Stomach (tissue), 8 donors: ENCODE measurements at regions not wholly inside any gene's neighbourhood (a gene's known extent, or its start where the extent isn't known, plus 50 kb on each side); places are given as distances from the start of the nearest gene placed in this dataset.
A peak's percentile ranks its signal among the peaks of the same experiment; 100 is the strongest.

Source experiments
- DNase-seq, 2 donors: peaks; one replicate each; pipeline versions ENCODE4 v3.0.0 to v3.0.0-alpha.2; 2013 to 2019
- H3K27ac ChIP-seq, 5 donors: fragments of 200-600 bp in 4 of 5; sonication (generic) in 4 of 5; one replicate each; pipeline ENCODE4 v1.5.1; 2013 to 2019; ENCODE audit warnings: mild to moderate bottlenecking in 1 of 5, moderate library complexity in 1 of 5
- H3K27me3 ChIP-seq, 3 donors: fragments of 200-600 bp; sonication (generic); one replicate each; pipeline ENCODE4 v1.5.1; 2017 to 2019; ENCODE audit warnings: mixed run types in 1 of 3
- H3K36me3 ChIP-seq, 4 donors: fragments of 200-600 bp; sonication (generic); 1 replicate in 3 of 4; 2 replicates in 1 of 4; pipeline ENCODE4 v1.5.1; 2016 to 2019
- H3K4me1 ChIP-seq, 4 donors: fragments of 200-600 bp; sonication (generic); one replicate each; pipeline ENCODE4 v1.5.1; 2016 to 2019
- H3K4me3 ChIP-seq, 4 donors: fragments of 200-600 bp; sonication (generic) in 3 of 4; one replicate each; pipeline ENCODE4 v1.5.1; 2016 to 2019; ENCODE audit warnings: mild to moderate bottlenecking in 1 of 4
- H3K9me3 ChIP-seq, 4 donors: fragments of 200-600 bp; sonication (generic); one replicate each; pipeline ENCODE4 v1.5.1; 2016 to 2019
- EP300 ChIP-seq: sonication (generic); formaldehyde crosslinking; IDR thresholded peaks from one replicate; pipeline ENCODE4 v1.6.1; 2017; ENCODE audit warnings: antibody characterized with exemption
- POLR2A ChIP-seq, 4 donors: fragments of 450-650 bp; IDR thresholded peaks; one replicate each; pipeline ENCODE4 v1.6.1; 2016; ENCODE audit warnings: antibody characterized with exemption in 4 of 4, control low read depth in 2 of 4, mild to moderate bottlenecking in 1 of 4, moderate library complexity in 1 of 4
- POLR2AphosphoS5 ChIP-seq, 3 donors: sonication (generic); formaldehyde crosslinking; IDR thresholded peaks; one replicate each; pipeline ENCODE4 v1.6.1; 2016; ENCODE audit warnings: antibody characterized with exemption in 3 of 3
- WGBS, 5 donors: extraction: QIAGEN DNeasy Blood & Tissue Kit in 3 of 5; methylation state at CpG; one replicate each; pipeline versions ENCODE4 v1.1.5 to v1.1.7; 2013 to 2018; 5-methylcytosine and 5-hydroxymethylcytosine counted together
- intact Hi-C: fragments of 100-400 bp; cut with DNase I; formaldehyde crosslinking; loops from one replicate; pipeline ENCODE4 v1.15.1; 2023; ENCODE audit warnings: low total_unique reads
- TF ChIP-seq, protein P1 (sequence below), 7 experiments: fragments of 450-650 bp in 4 of 7; fragments of 200-600 bp in 3 of 7; sonication (generic) in 3 of 7; IDR thresholded peaks; one replicate each; pipeline ENCODE4 v1.5.1; 2016 to 2019; ENCODE audit warnings: antibody characterized with exemption in 7 of 7, control low read depth in 2 of 7, mild to moderate bottlenecking in 1 of 7
- donor health status: healthy with polysubstance abuse.
- donor health status: Bipolar disorder and iron deficiency.
- donor health status: healthy.

DNA sequence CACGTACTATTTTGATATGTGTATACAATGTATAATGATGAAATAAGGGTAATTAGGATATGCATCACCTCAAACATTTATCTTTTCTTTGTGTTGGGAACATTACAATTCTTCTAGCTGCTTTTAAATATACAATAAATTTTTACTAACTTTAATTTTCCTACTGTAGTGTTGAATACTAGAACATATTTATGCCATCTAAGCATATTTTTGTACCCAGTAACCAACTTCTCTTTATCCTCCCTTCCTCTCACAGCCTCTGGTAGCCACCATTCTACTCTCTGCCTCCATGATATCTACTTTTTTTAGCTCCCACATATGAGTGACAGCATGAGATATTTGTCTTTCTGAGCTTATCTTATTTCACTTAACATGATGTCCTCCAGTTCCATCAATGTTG, 468.0 kb downstream of the COL11A1 start:
- Histone ChIP-seq H3K9me3 (peaks cover 0 to 9% (median 0%) of the 10 kb centered on the region in 4 donors), H3K27me3 (no peaks in the 10 kb centered on the region), H3K4me1 (no peaks in the 10 kb centered on the region), H3K36me3 (no peaks in the 10 kb centered on the region), H3K27ac (no peak overlapping the region), H3K4me3 (no peak overlapping the region)
- DNase-seq, result no peak
- intact Hi-C loops, result no loop called here
- 76 to 93% (median 82%) methylated on average over 1 of the region's 1 CpG for WGBS, 5 donors
- TF ChIP-seq, protein P1, sequence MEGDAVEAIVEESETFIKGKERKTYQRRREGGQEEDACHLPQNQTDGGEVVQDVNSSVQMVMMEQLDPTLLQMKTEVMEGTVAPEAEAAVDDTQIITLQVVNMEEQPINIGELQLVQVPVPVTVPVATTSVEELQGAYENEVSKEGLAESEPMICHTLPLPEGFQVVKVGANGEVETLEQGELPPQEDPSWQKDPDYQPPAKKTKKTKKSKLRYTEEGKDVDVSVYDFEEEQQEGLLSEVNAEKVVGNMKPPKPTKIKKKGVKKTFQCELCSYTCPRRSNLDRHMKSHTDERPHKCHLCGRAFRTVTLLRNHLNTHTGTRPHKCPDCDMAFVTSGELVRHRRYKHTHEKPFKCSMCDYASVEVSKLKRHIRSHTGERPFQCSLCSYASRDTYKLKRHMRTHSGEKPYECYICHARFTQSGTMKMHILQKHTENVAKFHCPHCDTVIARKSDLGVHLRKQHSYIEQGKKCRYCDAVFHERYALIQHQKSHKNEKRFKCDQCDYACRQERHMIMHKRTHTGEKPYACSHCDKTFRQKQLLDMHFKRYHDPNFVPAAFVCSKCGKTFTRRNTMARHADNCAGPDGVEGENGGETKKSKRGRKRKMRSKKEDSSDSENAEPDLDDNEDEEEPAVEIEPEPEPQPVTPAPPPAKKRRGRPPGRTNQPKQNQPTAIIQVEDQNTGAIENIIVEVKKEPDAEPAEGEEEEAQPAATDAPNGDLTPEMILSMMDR (IDR thresholded peaks at IDR 0.05), result no peak
- TF ChIP-seq EP300 (no peak), POLR2A (IDR thresholded peaks at IDR 0.05) (no peak), POLR2AphosphoS5 (IDR thresholded peaks at IDR 0.05) (no peak)

- H3K36me3 ChIP-seq, result no peaks in the 10 kb centered on the region
- TF ChIP-seq POLR2A (IDR thresholded peaks at IDR 0.05) (no peak), POLR2AphosphoS5 (IDR thresholded peaks at IDR 0.05) (no peak), EP300 (no peak)
- TF ChIP-seq, protein P1 (IDR thresholded peaks at IDR 0.05), result no peak
- no peak overlapping the region for H3K27ac ChIP-seq
- no peak overlapping the region for H3K4me3 ChIP-seq
- 62 to 72% (median 65%) methylated on average over 3 of the region's 3 CpGs for WGBS, 5 donors
- no peak for DNase-seq
- H3K4me1 ChIP-seq, result no peaks in the 10 kb centered on the region
- no peaks in the 10 kb centered on the region for H3K9me3 ChIP-seq
- intact Hi-C loops, result no loop called here
- H3K27me3 ChIP-seq, result no peaks in the 10 kb centered on the region
Observed at GRCh38 chr1:102631691-102632090, 476.6 kb downstream of the COL11A1 start.

GRCh38 chr1:102630041-102630440, 478.3 kb downstream of the COL11A1 start:
- Histone ChIP-seq H3K36me3 (no peaks in the 10 kb centered on the region), H3K9me3 (no peaks in the 10 kb centered on the region), H3K4me1 (no peaks in the 10 kb centered on the region), H3K27ac (no peak overlapping the region), H3K27me3 (no peaks in the 10 kb centered on the region), H3K4me3 (no peak overlapping the region)
- no peak for DNase-seq
- intact Hi-C loops, result no loop called here
- 69 to 90% (median 80%) methylated on average over 1 of the region's 1 CpG for WGBS, 5 donors
- no peak for TF ChIP-seq EP300
- TF ChIP-seq POLR2AphosphoS5 (IDR thresholded peaks at IDR 0.05), result no peak
- TF ChIP-seq POLR2A (IDR thresholded peaks at IDR 0.05), result no peak
- TF ChIP-seq, protein P1 (IDR thresholded peaks at IDR 0.05), result no peak

DNA sequence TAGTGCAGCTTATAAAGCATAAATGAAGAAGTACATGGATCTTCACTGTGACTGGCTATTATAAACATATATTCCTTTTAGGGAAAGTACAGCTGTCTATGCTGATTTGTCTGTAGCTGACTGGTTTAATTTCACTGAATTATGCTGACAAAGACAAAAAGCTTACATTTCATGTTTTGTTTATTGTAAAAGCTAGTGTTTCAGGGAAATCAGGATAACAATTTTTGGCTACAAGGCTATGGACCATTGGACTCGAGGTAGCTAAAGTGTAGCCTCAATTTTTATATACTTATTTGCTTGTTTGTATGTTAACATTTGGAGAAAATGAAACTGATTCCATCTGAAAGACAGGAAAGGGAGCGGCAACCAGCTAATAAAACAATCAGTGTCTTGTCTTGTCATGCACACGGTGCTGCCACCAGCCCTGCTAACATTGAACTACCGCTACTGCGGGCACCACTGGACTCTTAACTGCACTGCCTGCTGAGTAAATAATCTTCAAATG, 480.2 kb downstream of the COL11A1 start:
- intact Hi-C loops, result no loop called here
- Histone ChIP-seq H3K27ac (no peak overlapping the region), H3K27me3 (no peaks in the 10 kb centered on the region), H3K4me3 (peak overlapping the region in 1 of 4 donors; percentile 1), H3K36me3 (no peaks in the 10 kb centered on the region), H3K9me3 (no peaks in the 10 kb centered on the region), H3K4me1 (no peaks in the 10 kb centered on the region)
- peak in 1 of 2 donors; percentile 15 for DNase-seq
- 52 to 56% (median 54%) methylated on average over 5 of the region's 5 CpGs for WGBS, 5 donors
- TF ChIP-seq EP300 (no peak), POLR2AphosphoS5 (IDR thresholded peaks at IDR 0.05) (no peak)
- TF ChIP-seq, protein P1 (IDR thresholded peaks at IDR 0.05), result no peak
